Spleen (tissue), 7 donors: ENCODE measurements at regions not wholly inside any gene's neighbourhood (a gene's known extent, or its start where the extent isn't known, plus 50 kb on each side); places are given as distances from the start of the nearest gene placed in this dataset.

Experiments
- CTCF ChIP-seq, 11 experiments: fragments of 200-600 bp in 7 of 11; fragments of 450-650 bp in 4 of 11; sonication (generic) in 4 of 11; IDR thresholded peaks in 8 of 11; conservative IDR thresholded peaks in 3 of 11; 1 replicate in 7 of 11; 2 replicates in 4 of 11; pipeline versions ENCODE4 v1.4.0 to v1.8.0; 2016 to 2021; ENCODE audit warnings: antibody characterized with exemption in 11 of 11, inconsistent platforms in 4 of 11, mild to moderate bottlenecking in 1 of 11
- POLR2A ChIP-seq, 3 donors: fragments of 450-650 bp; IDR thresholded peaks; one replicate each; pipeline ENCODE4 v1.5.1; 2017; ENCODE audit warnings: antibody characterized with exemption in 3 of 3, mild to moderate bottlenecking in 1 of 3
- POLR2AphosphoS5 ChIP-seq, 3 donors: sonication (generic); formaldehyde crosslinking; IDR thresholded peaks; one replicate each; pipeline ENCODE4 v1.5.1; 2017; ENCODE audit warnings: antibody characterized with exemption in 3 of 3
- donor health status: DM: no; HTN: no; CAD: no; lungs with moderate emphysema.
- donor health status: DM: no; HTN: no; CAD: no.
- donor health status: DM: no; HTN: no; CAD: no.

DNA sequence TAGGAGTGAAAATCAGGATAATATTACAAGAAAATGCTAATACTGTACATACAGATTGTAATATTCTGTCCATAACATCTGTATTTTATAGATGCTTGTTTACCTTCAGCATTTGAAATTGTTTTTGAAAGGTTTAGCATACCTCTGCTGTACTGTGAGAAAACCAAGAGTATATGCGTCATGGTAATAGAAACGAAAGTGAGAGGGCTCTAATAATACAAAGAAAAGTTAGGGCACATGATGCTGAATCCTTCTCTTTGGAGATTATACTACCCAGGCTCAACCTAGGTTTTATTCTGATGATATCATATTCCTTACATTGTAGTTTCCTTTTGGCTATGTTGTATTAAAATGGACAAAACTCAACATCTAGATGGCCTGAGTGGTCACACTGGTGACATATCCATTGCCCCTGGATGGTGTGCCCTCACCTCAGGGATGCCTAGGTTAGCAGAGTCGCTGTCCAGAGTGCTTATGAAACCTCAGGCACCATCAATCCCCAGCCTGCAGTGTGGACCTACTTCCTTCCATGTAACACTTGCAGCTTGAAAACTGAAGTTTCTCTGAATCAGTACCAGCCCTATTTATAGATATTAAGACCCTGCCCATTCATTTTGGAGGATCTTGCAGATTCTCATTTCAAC is 253.7 kb downstream of the KCTD12 start:
- TF ChIP-seq CTCF (IDR thresholded peaks at IDR 0.05 in 8 of 11, conservative IDR thresholded peaks at IDR 0.05 in 3 of 11) (no peak), POLR2AphosphoS5 (IDR thresholded peaks at IDR 0.05) (no peak), POLR2A (IDR thresholded peaks at IDR 0.05) (no peak)
